IPS DF 6.9 (cell line): ENCODE measurements at regions not wholly inside any gene's neighbourhood (a gene's known extent, or its start where the extent isn't known, plus 50 kb on each side); places are given as distances from the start of the nearest gene placed in this dataset.

Experiments
- DNase-seq: peaks from one replicate; pipeline ENCODE4 v3.0.0-alpha.2; 2013; ENCODE audit warnings: low read depth, low spot score
- H3K27ac ChIP-seq: one replicate; pipeline ENCODE4 v1.5.1; 2013; ENCODE audit warnings: low read length, control low read depth
- H3K27me3 ChIP-seq: 2 replicates; pipeline ENCODE4 v1.6.1; 2013; ENCODE audit warnings: mild to moderate bottlenecking, low read length; ENCODE audit not compliant: control insufficient read depth, insufficient read depth
- H3K36me3 ChIP-seq: 2 replicates; pipeline ENCODE4 v1.6.1; 2013; ENCODE audit warnings: low read length; ENCODE audit not compliant: control insufficient read depth, insufficient read depth
- H3K4me1 ChIP-seq: 2 replicates; pipeline ENCODE4 v1.6.1; 2013; ENCODE audit warnings: low read length; ENCODE audit not compliant: control insufficient read depth, insufficient read depth
- H3K4me3 ChIP-seq: 2 replicates; pipeline ENCODE4 v1.5.1; 2013; ENCODE audit warnings: mild to moderate bottlenecking, low read length
- H3K9me3 ChIP-seq: 2 replicates; pipeline ENCODE4 v1.6.1; 2013; ENCODE audit warnings: low read length, inconsistent platforms; ENCODE audit not compliant: control insufficient read depth, insufficient read depth
- WGBS: extraction: QIAGEN DNeasy Blood & Tissue Kit; methylation state at CpG from one replicate; pipeline ENCODE4 v1.1.7; 2013; ENCODE audit warnings: mixed read lengths, missing lambda C conversion rate; ENCODE audit not compliant: insufficient read length, insufficient coverage; 5-methylcytosine and 5-hydroxymethylcytosine counted together

DNA sequence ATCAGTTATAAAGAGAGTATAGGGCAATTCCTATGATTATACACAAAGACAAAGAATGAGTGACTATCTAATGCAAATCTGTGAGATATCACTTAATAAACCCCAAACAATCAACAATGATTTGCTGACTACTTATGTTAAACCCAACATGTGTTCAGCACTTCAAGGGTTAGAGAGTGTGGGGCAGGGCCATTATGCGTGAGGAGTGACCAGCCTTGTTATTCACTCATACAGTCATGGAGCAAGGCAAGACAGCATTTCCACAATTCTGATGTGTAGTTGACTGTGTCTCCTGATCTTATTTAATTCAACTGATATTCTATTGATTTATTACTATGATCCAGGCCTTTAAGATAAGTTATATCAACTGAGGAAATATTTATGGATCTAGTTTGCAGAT lies 251.7 kb downstream of the CYRIA start:
- H3K36me3 ChIP-seq: no peaks in the 10 kb centered on the region
- H3K9me3 ChIP-seq: no peaks in the 10 kb centered on the region
- no peaks in the 10 kb centered on the region for H3K27me3 ChIP-seq
- H3K4me3 ChIP-seq: no peak overlapping the region
- DNase-seq: no peak
- H3K27ac ChIP-seq: no peak overlapping the region
- no peaks in the 10 kb centered on the region for H3K4me1 ChIP-seq
- no CpG with 5 or more reads among the region's 1 CpG for WGBS

DNA sequence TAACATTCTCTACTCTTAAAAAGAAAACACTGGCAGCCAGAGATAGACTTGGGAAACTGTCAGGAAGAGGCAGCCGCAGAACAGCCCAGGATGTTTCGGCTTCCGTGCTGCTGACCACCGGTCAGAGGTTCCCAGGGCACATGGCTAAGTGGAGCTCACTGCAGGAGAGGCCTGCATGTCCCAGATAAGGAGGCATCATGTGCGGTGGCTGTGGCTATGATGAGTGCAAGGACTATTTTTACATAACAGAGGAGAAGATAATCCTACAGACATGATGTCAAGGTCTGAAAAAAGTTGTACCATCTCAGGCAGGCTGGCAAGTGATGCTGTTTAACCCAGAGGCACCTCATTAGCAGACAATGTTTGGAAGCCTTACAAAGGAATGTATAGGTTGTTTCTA lies 252.3 kb downstream of the CYRIA start:
- H3K27ac ChIP-seq: no peak overlapping the region
- H3K4me1 ChIP-seq: no peaks in the 10 kb centered on the region
- WGBS: no CpG with 5 or more reads among the region's 5 CpGs
- no peaks in the 10 kb centered on the region for H3K36me3 ChIP-seq
- no peak overlapping the region for H3K4me3 ChIP-seq
- DNase-seq: no peak
- H3K9me3 ChIP-seq: no peaks in the 10 kb centered on the region
- H3K27me3 ChIP-seq: no peaks in the 10 kb centered on the region

DNA sequence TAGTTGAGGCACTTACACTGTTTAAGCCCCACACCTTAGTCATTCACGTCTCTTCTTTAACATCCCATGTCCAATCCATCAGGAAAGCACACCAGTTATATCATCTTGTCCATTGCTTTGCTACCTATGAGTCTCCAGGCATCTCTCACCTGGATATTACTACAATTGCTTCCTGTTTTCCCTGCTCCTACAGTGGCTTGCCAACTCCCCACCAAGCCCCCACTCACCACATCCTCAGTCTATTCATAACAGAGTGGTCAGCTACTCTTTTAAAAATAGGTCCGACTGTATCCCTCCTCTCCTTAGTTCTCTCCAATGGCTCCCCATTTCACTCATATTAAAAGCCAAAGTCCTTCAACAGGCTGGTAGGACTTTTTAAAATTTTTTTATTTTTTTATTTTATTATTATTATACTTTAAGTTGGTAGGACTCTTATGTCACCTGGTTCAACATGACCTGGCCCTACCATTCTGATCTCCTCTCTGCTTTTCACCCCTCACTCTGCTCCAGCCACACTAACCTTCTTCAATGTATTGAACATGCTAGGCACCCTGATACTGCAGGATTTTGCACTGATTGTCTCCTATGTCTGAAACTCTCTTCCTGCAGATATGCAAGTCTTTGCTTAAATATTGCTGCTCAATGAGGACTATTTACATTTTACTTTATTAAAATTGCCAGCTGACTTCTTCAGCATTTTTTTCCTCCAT lies 253.2 kb downstream of the CYRIA start:
- Histone ChIP-seq H3K27ac (no peak overlapping the region), H3K36me3 (no peaks in the 10 kb centered on the region), H3K4me1 (no peaks in the 10 kb centered on the region), H3K4me3 (no peak overlapping the region), H3K27me3 (no peaks in the 10 kb centered on the region), H3K9me3 (no peaks in the 10 kb centered on the region)
- no CpG with 5 or more reads among the region's 2 CpGs for WGBS
- DNase-seq: no peak

DNA sequence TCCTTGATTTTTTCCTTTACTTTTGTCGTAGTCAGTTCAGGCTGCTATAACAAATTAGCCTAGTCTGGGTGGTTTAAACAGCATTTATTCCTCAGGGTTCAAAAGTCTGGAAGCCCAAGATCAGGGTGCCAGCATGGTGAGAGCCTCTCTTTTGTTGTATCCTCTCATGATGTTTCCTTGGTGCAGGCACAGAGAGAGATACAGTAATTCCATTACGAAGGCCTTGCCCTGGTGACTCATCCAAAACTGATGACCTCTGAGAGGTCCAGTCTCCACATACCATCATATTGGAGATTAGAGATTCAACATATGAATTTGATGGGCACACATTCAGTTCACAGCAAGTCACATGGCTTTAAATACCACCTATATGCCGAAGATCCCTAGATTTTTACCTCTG lies 253.8 kb downstream of the CYRIA start:
- no peaks in the 10 kb centered on the region for H3K36me3 ChIP-seq
- H3K4me1 ChIP-seq: no peaks in the 10 kb centered on the region
- no peaks in the 10 kb centered on the region for H3K27me3 ChIP-seq
- H3K9me3 ChIP-seq: no peaks in the 10 kb centered on the region
- H3K4me3 ChIP-seq: no peak overlapping the region
- no peak for DNase-seq
- H3K27ac ChIP-seq: no peak overlapping the region
- WGBS: no CpG with 5 or more reads among the region's 3 CpGs

DNA sequence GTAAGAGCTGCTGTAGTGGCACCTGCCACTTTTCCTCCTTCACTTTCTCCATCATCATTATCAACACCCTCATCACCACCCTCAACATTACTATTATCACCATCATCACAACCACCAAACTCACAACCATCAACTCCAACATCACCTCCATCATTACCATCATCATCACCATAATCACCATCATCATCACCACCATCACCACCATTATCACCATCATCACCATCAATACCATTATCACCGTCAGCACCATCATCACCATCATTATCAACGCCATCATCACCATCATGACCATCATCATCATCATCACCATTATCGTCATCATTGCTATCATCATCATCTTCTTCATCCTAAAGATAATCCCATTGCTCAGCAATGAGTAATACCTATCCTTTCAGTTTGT lies 255.8 kb downstream of the CYRIA start:
- Histone ChIP-seq H3K4me1 (no peaks in the 10 kb centered on the region), H3K9me3 (no peaks in the 10 kb centered on the region), H3K27ac (no peak overlapping the region), H3K36me3 (no peaks in the 10 kb centered on the region), H3K4me3 (no peak overlapping the region), H3K27me3 (no peaks in the 10 kb centered on the region)
- DNase-seq: no peak
- 100% methylated on average over 2 of the region's 3 CpGs for WGBS

DNA sequence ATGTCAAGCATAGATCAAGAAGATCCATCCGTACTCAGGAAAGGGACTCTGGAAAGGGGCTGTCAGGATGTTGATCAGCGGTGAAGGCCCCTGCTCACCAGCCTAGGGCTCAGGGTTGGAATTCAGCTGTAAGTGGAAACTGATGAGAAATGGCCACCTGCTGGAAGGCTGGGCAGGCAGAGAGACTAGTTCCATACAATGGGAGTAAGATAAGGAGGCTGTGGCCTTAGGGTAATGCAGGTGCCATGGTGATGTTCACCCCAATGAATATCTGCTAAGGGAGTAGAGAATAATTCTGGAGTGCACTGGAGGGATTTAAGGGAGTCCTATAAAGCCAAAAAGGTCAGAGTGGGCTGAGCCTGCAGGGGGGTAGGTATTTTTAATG lies 256.6 kb downstream of the CYRIA start:
- no peaks in the 10 kb centered on the region for H3K4me1 ChIP-seq
- H3K36me3 ChIP-seq: no peaks in the 10 kb centered on the region
- WGBS: no CpG with 5 or more reads among the region's 2 CpGs
- DNase-seq: no peak
- H3K27me3 ChIP-seq: no peaks in the 10 kb centered on the region
- H3K27ac ChIP-seq: no peak overlapping the region
- H3K4me3 ChIP-seq: no peak overlapping the region
- H3K9me3 ChIP-seq: no peaks in the 10 kb centered on the region

DNA sequence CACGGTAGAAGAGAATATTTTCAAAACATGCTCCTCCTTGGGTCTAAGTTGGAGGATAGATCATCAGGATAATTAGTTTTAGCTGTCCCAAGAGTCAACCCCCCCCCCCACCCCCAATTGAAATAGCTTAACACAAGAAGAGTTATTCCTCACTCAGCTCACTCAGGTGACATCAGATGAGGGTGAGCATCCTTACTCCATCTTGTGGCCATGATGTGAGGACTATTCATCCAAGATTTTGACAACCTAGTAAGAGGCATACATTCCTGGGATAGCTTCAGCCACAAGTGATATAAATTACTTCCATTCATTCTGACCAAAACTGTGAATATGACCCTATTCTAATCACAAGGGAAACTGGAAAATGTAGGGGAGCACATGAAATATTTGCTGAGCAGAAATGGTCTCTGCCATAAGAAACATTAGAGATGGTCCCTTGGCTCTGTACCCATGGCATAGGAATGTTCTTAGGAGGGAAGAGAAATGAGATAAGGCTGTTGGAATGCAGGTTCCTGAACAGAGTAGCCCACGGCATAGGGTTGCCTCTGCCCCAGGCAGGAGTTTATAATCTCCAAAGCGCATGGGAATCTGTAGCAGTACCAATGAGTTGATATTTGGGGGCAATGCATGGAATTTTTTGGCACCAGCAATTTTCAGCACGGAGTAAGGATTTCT lies 257.2 kb downstream of the CYRIA start:
- no peak for DNase-seq
- H3K27me3 ChIP-seq: no peaks in the 10 kb centered on the region
- H3K36me3 ChIP-seq: no peaks in the 10 kb centered on the region
- H3K9me3 ChIP-seq: no peaks in the 10 kb centered on the region
- H3K4me1 ChIP-seq: no peaks in the 10 kb centered on the region
- WGBS: no CpG with 5 or more reads among the region's 4 CpGs
- no peak overlapping the region for H3K4me3 ChIP-seq
- no peak overlapping the region for H3K27ac ChIP-seq

DNA sequence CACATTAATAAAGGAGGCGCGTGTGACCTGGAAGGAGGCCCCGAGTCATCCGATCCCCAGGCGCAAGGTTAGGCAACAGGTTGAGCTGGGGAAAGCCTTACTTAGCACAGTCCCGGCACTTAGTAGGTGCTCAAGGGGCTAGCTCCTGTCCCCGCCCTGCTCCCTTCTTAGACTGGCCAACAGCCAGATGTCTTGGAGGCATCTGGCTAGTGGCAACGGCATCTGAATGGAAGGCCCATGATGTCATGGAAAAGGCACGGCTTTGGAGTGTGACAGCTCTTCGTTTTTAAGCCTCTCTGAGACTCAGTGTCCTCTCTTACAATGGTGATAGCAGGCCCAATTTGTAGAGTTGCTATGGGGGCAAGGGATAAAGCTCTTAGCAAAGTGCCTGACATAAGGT lies 258.3 kb downstream of the CYRIA start:
- no peaks in the 10 kb centered on the region for H3K27me3 ChIP-seq
- H3K36me3 ChIP-seq: no peaks in the 10 kb centered on the region
- WGBS: no CpG with 5 or more reads among the region's 10 CpGs
- H3K9me3 ChIP-seq: no peaks in the 10 kb centered on the region
- H3K4me3 ChIP-seq: no peak overlapping the region
- no peak for DNase-seq
- no peaks in the 10 kb centered on the region for H3K4me1 ChIP-seq
- H3K27ac ChIP-seq: no peak overlapping the region

DNA sequence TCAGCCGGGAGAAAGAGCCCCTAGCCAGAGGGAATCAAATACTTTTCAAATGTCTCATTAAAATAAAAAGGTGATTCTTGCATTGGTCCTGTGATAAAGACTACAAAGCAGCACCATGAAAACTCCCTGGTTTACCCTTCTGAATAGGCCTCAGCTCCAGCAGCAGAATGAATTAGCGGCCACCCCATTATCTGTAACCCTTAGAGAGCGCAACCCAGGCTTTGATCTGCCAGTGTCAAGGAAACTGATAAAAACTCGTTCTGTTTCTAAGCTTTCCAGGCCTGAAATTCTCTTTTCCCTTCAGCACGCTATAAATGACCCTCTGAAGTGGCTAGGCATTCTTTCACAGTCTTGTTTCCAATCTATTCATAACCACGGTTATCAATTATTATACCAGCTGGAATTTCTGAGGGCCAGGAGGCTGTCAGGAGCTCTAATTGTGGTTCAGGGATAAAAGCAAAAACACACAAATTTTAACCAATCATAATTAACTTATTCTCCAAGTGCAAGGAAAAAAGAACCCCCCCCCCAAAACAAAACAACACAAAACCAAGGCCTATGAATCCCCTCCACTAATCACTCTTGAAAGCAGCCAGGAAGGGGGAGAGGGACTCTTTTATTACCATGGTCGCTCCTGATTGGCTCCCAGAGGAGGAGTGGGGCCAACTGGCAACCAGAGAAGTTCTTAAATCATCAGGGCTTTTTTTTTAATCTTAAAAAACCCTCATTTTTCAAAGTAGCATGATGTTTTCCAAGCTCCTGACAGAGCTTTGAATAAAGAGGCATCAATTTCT lies 258.9 kb downstream of the CYRIA start:
- WGBS: no CpG with 5 or more reads among the region's 7 CpGs

DNA sequence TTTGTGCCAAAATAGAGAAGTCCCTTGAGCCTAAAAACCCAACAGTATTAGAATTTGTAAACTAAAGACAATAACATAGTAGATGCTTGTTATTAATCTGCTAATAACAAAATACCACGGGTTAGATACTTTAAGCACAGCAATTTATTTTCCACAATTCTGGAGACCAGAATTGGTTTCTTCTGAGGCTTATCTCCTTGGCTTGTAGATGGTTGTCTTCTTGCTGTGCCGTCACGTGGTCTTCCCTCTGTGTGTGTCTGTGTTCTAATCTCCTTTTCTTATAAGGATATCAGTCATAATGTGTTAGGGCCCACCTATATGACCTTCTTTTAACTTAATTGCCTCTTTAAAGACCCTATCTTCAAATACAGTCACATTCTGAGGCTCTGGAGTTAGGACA lies 260.1 kb downstream of the CYRIA start:
- no peaks in the 10 kb centered on the region for H3K36me3 ChIP-seq

More for the DNA sequence above, 258.9 kb downstream of the CYRIA start:
- no peak overlapping the region for H3K4me3 ChIP-seq
- no peaks in the 10 kb centered on the region for H3K36me3 ChIP-seq
- H3K9me3 ChIP-seq: no peaks in the 10 kb centered on the region
- H3K4me1 ChIP-seq: no peaks in the 10 kb centered on the region
- DNase-seq: no peak
- no peaks in the 10 kb centered on the region for H3K27me3 ChIP-seq
- no peak overlapping the region for H3K27ac ChIP-seq

More for the DNA sequence above, 260.1 kb downstream of the CYRIA start:
- no peak for DNase-seq
- Histone ChIP-seq H3K4me3 (no peak overlapping the region), H3K27me3 (no peaks in the 10 kb centered on the region), H3K9me3 (no peaks in the 10 kb centered on the region), H3K4me1 (no peaks in the 10 kb centered on the region), H3K27ac (no peak overlapping the region)
- no CpG with 5 or more reads among the region's 3 CpGs for WGBS
